TTC549 (cell line): ENCODE measurements at regions not wholly inside any gene's neighbourhood (a gene's known extent, or its start where the extent isn't known, plus 50 kb on each side); places are given as distances from the start of the nearest gene placed in this dataset.

Experiments used
- FAIRE-seq: peaks from 2 replicates; lab custom pipeline; 2012; peaks lifted over from hg19 to GRCh38; lab: Jason Lieb, UNC

GRCh38 chr4:82031376-82031927 lies 342.3 kb downstream of the HNRNPD start:
- no peak for FAIRE-seq

- no peak for FAIRE-seq
Measured at GRCh38 chr4:82017680-82018079, 356.1 kb downstream of the HNRNPD start.

- FAIRE-seq = no peak
Measured at GRCh38 chr4:82005158-82005557, 368.6 kb downstream of the HNRNPD start.

GRCh38 chr4:81997313-81997712 lies 376.5 kb downstream of the HNRNPD start:
- FAIRE-seq = no peak

DNA sequence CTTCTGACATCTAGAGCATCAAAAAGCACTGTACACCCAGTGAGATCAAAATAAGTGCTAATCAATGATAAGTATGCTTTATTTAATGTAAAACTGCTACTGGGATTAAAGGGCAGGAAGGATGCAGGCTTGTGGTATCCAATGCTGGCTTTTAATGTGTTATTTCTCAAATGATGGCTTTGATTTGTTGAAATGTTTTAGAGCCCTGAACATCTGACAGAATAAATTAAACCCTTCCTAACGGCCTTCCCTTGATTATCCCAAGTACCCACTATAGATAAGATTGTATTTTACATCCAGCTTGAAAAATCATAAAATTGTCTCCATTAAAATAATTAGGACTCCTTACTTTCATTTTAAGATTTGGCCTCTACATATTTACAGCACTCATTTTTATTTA lies 382.9 kb downstream of the HNRNPD start:
- FAIRE-seq = no peak

GRCh38 chr4:81990211-81990610 lies 383.6 kb downstream of the HNRNPD start:
- FAIRE-seq = no peak

- no peak for FAIRE-seq
Measured at GRCh38 chr4:81989202-81989601, 384.6 kb downstream of the HNRNPD start.

DNA sequence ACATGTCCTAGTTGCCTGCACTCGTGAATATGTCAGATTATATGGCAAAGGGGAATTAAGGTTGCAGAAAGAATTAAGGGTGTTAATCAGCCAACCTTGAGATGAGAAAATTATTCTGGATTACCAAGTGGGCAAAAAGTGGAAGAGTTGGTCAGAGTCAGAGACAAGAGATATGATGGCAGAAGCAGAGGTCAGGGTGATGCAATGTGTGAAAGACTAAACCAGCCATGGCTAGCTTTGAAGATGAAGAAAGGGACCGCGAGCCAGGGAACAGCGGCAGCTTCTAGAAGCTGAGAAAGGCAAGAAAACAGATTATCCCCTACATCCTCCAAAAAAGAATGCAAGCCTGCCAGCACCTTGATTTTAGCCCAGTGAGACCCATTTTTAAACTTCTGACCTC lies 385.6 kb downstream of the HNRNPD start:
- no peak for FAIRE-seq

GRCh38 chr4:81984746-81985145 lies 389.0 kb downstream of the HNRNPD start:
- no peak for FAIRE-seq

GRCh38 chr4:81982846-81983540 lies 390.8 kb downstream of the HNRNPD start:
- FAIRE-seq = no peak

DNA sequence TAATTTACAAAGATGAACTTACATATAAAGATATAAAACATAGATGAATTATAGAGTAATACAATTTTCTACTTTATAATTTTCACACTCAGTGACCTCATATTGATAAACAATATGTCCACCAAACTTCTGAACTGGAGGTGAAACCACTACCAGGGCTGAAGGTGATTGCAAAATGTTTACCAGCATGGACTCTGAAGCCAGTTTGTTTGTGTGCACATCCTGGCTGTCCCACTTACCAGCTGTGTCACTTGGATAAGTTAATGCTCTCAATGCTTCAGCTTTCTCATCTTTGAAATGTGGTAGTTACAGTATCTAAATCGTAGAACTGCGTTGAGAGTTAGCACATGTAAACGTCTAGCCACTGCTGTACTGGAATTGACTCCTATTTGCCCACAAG lies 392.6 kb downstream of the HNRNPD start:
- FAIRE-seq = no peak

- FAIRE-seq = no peak
Measured at GRCh38 chr4:81974523-81974922, 399.3 kb downstream of the HNRNPD start.

DNA sequence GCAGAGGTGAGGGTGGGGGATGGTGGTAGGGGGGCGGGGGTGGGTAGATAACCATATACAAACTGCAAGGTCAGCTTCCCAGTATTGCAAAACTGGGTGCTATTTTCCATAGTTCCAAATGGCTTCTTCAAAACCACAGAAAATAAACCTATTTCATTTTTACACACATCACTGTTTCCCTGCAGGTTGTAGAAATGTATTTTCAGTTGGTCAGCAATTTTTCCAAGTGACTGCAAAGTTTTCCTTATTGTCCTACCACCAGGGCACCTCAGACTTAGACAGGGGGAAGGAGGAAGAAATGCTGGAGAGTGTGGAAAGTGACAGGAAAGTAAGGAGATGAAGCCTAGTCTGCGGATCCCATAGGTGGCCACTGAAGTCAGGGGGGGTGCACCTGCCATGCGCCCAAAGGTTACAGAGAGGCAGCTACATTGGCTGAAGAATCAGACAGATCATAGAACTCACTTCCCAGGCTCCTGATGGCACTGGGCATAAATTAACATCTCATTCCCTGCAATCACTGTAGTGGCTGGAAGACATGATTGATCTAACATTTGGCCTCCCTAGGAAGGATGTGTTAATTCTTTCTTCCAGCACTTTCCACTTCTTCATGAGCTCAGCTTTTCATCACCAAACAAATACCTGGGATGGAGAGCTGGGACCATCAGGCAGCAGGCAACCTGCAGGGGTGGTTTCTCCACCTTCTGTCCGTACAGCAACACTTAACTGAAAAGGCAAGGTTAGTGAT lies 402.0 kb downstream of the HNRNPD start:
- no peak for FAIRE-seq

DNA sequence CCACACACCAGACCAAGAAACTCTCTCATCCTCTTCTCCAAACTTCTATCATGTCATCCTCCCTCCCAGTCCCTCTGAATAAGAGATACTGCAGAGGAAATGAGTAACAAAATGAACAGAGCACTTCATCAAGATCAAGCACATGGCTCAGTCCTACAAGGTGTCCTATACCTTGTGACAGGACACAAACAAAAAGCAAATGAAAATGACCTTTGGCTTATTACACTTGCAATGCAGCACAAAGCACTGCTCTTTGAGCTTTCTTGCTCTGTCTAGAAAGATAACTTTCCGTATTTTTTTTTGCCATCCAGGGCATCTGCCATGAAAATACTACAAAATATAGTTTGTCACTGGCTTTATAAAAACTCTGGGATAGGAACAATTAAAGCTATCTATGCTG lies 402.7 kb downstream of the HNRNPD start:
- FAIRE-seq = no peak

DNA sequence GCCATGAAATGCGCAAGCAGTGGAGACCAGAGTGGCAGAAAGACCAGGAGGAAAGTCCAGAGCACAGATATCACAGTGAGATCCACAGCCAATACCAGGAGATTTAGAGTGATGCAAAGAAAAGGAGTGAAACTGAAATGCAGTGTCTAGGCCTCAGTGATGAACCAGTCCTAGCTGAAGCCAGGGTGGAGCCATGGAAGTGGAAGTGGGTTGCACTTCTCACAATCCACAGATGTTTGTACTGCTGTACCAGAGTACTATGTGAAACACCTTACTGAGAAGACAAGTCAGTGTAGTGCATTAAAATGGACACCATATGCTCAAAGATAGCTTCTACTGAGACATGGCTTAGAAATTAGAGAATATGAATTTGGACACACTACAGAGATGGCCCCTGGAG lies 403.3 kb downstream of the HNRNPD start:
- FAIRE-seq = no peak

GRCh38 chr4:81966676-81967075 lies 407.1 kb downstream of the HNRNPD start:
- no peak for FAIRE-seq

DNA sequence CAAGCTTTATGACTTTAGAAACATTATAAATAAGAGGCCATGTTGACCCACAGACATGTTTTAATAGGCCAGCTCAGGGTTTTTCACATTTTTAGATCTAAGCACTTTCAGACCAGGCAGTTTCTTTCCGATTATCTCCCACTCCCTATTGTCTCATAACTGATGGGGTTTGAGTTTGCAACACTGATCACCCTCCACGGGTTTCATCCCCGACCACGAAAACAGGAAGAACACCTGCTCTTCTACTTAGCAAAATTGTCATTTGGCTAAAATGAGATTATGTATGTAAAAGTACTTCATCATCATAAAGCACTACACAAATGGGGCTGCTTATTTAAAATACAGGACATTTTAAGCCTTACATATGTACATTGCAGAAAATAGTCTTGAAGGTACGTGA lies 407.9 kb downstream of the HNRNPD start:
- no peak for FAIRE-seq

- FAIRE-seq = no peak
Measured at GRCh38 chr4:81965454-81965853, 408.3 kb downstream of the HNRNPD start.

- FAIRE-seq = no peak
Measured at GRCh38 chr4:81963763-81964020, 410.1 kb downstream of the HNRNPD start.

DNA sequence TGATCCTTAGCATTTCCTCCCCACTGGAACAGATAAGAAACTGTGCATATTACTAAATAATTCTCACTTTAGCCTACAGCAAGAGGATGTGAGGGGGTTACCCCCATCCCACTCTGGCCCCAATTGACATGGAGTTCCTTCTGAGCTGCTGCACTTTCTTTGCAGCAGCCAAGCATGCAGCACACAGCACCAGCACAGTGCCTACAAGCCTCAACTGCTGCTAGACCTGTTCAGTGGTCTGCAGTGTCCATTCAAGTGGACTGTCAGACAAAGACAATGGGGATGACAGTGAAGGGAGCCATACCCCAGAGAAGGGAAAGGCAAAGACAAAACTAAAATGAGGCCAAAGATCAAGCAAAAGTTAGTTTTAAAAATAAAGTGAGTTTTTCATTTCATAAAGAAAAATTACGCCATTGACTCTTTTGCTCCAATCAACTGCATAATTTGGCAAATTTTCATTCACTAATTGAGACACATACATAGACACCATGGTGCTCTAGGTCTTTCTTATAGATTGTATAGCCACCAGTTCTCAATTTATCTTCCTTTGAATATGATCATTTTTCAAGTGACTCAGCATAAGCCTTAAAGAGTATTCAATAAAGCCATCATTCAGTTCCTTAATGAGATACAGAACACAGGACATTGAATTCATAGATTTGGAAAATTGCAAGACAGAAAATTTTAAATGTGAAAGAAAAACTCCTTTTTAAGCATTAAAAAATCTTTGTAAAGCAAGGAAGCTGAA lies 410.6 kb downstream of the HNRNPD start:
- FAIRE-seq = no peak

- FAIRE-seq = no peak
Measured at GRCh38 chr4:81960961-81961360, 412.8 kb downstream of the HNRNPD start.

- no peak for FAIRE-seq
Measured at GRCh38 chr4:81954271-81954670, 419.5 kb downstream of the HNRNPD start.

DNA sequence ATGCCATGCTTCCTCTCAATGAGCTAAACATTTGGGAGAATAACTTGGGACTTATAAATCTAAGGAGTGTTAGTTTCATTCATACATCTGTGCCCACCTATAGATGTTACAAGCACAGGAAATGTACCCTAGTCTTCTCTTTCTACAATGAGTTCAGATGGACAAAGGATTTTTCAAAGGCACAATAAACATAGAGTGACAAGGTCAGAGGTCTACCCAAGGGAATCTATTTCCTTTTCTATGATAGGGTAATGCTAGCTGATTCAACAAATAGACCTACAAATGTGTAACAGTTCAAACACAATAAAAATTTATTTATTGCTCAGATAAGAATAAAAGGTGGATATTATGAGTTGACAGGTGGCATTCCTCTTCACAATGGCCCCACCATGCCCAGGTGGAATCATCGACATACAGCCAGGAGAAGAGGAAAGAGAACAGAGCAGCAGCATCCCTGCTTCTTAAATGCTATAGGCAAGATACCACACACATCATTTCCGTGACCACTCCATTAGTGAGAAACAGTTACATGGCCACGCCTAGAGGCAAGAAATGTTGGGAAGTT lies 421.8 kb downstream of the HNRNPD start:
- no peak for FAIRE-seq
